Tibial nerve (tissue), 4 donors: ENCODE measurements at regions not wholly inside any gene's neighbourhood (a gene's known extent, or its start where the extent isn't known, plus 50 kb on each side); places are given as distances from the start of the nearest gene placed in this dataset.

Source experiments
- EP300 ChIP-seq, 2 donors: sonication (generic); formaldehyde crosslinking; IDR thresholded peaks; one replicate each; pipeline ENCODE4 v1.6.1; 2017; ENCODE audit warnings: antibody characterized with exemption in 2 of 2, mild to moderate bottlenecking in 1 of 2
- TF ChIP-seq, protein P1 (sequence below), 5 experiments: fragments of 200-600 bp in 3 of 5; fragments of 450-650 bp in 2 of 5; sonication (generic) in 3 of 5; IDR thresholded peaks; one replicate each; pipeline ENCODE4 v1.5.1; 2016 to 2019; ENCODE audit warnings: antibody characterized with exemption in 5 of 5, mild to moderate bottlenecking in 3 of 5, moderate library complexity in 2 of 5

DNA sequence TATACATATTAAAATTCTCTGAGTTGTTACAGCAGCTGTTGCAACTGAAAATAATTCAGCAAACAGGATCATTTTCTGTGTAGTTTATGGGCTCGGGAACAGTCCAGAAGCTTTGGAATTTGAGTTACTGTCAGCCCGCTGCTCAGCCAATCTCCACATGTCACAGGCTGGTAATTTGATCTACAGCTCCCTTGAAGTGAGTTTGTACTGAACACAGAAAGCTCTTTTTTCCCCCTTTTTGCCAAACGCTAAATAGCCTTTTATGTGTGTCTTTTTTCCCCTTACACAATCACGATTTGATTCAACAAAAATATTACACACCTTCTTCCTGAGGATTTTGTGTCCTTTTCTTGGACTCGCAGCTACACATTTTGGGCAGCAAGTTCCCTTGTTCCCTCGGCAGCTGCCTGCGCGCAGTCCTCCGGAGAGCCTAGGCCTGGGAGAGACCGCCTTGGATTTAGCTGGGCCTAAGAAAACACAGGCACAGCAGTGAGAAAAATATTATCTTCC, 371.4 kb downstream of the KCNRG start:
- TF ChIP-seq, protein P1, sequence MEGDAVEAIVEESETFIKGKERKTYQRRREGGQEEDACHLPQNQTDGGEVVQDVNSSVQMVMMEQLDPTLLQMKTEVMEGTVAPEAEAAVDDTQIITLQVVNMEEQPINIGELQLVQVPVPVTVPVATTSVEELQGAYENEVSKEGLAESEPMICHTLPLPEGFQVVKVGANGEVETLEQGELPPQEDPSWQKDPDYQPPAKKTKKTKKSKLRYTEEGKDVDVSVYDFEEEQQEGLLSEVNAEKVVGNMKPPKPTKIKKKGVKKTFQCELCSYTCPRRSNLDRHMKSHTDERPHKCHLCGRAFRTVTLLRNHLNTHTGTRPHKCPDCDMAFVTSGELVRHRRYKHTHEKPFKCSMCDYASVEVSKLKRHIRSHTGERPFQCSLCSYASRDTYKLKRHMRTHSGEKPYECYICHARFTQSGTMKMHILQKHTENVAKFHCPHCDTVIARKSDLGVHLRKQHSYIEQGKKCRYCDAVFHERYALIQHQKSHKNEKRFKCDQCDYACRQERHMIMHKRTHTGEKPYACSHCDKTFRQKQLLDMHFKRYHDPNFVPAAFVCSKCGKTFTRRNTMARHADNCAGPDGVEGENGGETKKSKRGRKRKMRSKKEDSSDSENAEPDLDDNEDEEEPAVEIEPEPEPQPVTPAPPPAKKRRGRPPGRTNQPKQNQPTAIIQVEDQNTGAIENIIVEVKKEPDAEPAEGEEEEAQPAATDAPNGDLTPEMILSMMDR (IDR thresholded peaks at IDR 0.05), result no peak
- TF ChIP-seq EP300 (IDR thresholded peaks at IDR 0.05), result no peak
